ENCODE measurements at regions not wholly inside any gene's neighbourhood (a gene's known extent, or its start where the extent isn't known, plus 50 kb on each side); places are given as distances from the start of the nearest gene placed in this dataset.
"Not testable (repeated sequence)": the region's sequence is repeated elsewhere in the genome, so short reads cannot be mapped to it uniquely, and the experiment has no call there.

- no peaks in the 10 kb centered on the region for H3K9me3 ChIP-seq
- H3K27ac ChIP-seq: peak overlapping the region in 2 of 4 donors; percentile 16 to 74
- TF ChIP-seq, protein P1, sequence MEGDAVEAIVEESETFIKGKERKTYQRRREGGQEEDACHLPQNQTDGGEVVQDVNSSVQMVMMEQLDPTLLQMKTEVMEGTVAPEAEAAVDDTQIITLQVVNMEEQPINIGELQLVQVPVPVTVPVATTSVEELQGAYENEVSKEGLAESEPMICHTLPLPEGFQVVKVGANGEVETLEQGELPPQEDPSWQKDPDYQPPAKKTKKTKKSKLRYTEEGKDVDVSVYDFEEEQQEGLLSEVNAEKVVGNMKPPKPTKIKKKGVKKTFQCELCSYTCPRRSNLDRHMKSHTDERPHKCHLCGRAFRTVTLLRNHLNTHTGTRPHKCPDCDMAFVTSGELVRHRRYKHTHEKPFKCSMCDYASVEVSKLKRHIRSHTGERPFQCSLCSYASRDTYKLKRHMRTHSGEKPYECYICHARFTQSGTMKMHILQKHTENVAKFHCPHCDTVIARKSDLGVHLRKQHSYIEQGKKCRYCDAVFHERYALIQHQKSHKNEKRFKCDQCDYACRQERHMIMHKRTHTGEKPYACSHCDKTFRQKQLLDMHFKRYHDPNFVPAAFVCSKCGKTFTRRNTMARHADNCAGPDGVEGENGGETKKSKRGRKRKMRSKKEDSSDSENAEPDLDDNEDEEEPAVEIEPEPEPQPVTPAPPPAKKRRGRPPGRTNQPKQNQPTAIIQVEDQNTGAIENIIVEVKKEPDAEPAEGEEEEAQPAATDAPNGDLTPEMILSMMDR (IDR thresholded peaks at IDR 0.05): no peak
- TF ChIP-seq EP300 (IDR thresholded peaks at IDR 0.05; ENCODE audit: low read depth) (no peak), POLR2A (IDR thresholded peaks at IDR 0.05) (no peak), POLR2AphosphoS5 (IDR thresholded peaks at IDR 0.05) (no peak)
- no peak for DNase-seq
- no peaks in the 10 kb centered on the region for H3K27me3 ChIP-seq
- H3K4me3 ChIP-seq: no peak overlapping the region
- intact Hi-C loops (cut with DNase I; ENCODE audit: low total_unique reads) (no loop called here), in situ Hi-C loops (cut with MboI; ENCODE audit: low pct_ligation_motif_present in 1 of 4, low pct_unique_long_range_greater_than_20kb in 1 of 4, low sequenced_read_pairs in 3 of 4) (no loop called here)
- H3K36me3 ChIP-seq: no peaks in the 10 kb centered on the region
- 47% methylated on average over 2 of the region's 2 CpGs; no CpG with 5 or more reads in 1 of the 2 donors for WGBS, 2 donors (ENCODE audit: low coverage in 1 of 2)
- H3K4me1 ChIP-seq: peaks cover 0 to 7% (median 1%) of the 10 kb centered on the region in 4 donors
These were observed 152.3 kb upstream of the LRRN1 start for GRCh38 chr3:3646934-3647333.

- H3K27me3 ChIP-seq; H3K9me3 ChIP-seq; H3K36me3 ChIP-seq; H3K4me3 ChIP-seq; in situ Hi-C loops (cut with MboI; ENCODE audit: low pct_ligation_motif_present in 1 of 4, low pct_unique_long_range_greater_than_20kb in 1 of 4, low sequenced_read_pairs in 3 of 4); H3K4me1 ChIP-seq; intact Hi-C loops (cut with DNase I; ENCODE audit: low total_unique reads): not testable (repeated sequence)
- H3K27ac ChIP-seq: peak overlapping the region in 2 of 4 donors; percentile 43 to 74
- WGBS, 2 donors (ENCODE audit: low coverage in 1 of 2): 56 to 78% methylated on average over 10 to 13 of the region's 13 CpGs
- DNase-seq: peak; percentile 13
These were observed 153.0 kb upstream of the LRRN1 start for GRCh38 chr3:3646103-3646844.

- no peak for TF ChIP-seq POLR2AphosphoS5 (IDR thresholded peaks at IDR 0.05)
- Histone ChIP-seq H3K36me3 (no peaks in the 10 kb centered on the region), H3K4me3 (no peak overlapping the region), H3K9me3 (no peaks in the 10 kb centered on the region), H3K27me3 (no peaks in the 10 kb centered on the region), H3K4me1 (peaks cover 0 to 7% (median 1%) of the 10 kb centered on the region in 4 donors), H3K27ac (no peak overlapping the region)
- no peak for DNase-seq
- intact Hi-C loops (cut with DNase I; ENCODE audit: low total_unique reads): no loop called here
- in situ Hi-C loops (cut with MboI; ENCODE audit: low pct_ligation_motif_present in 1 of 4, low pct_unique_long_range_greater_than_20kb in 1 of 4, low sequenced_read_pairs in 3 of 4): no loop called here
- 72 to 100% methylated on average over 2 to 5 of the region's 5 CpGs for WGBS, 2 donors (ENCODE audit: low coverage in 1 of 2)
These were observed 157.3 kb upstream of the LRRN1 start for GRCh38 chr3:3641877-3642455.

- in situ Hi-C loops (cut with MboI; ENCODE audit: low pct_ligation_motif_present in 1 of 4, low pct_unique_long_range_greater_than_20kb in 1 of 4, low sequenced_read_pairs in 3 of 4) (no loop called here), intact Hi-C loops (cut with DNase I; ENCODE audit: low total_unique reads) (no loop called here)
- Histone ChIP-seq H3K36me3 (no peaks in the 10 kb centered on the region), H3K4me1 (no peaks in the 10 kb centered on the region), H3K27ac (no peak overlapping the region), H3K9me3 (no peaks in the 10 kb centered on the region), H3K27me3 (no peaks in the 10 kb centered on the region), H3K4me3 (no peak overlapping the region)
- no peak for DNase-seq
- TF ChIP-seq POLR2A (IDR thresholded peaks at IDR 0.05) (no peak), EP300 (IDR thresholded peaks at IDR 0.05; ENCODE audit: low read depth) (no peak), POLR2AphosphoS5 (IDR thresholded peaks at IDR 0.05) (no peak)
- TF ChIP-seq, protein P1 (IDR thresholded peaks at IDR 0.05): no peak
- 88 to 89% methylated on average over 2 of the region's 2 CpGs for whole genome bisulfite sequencing, 2 donors (ENCODE audit: low coverage in 1 of 2)
These were observed 160.2 kb upstream of the LRRN1 start for GRCh38 chr3:3639078-3639477.

DNA sequence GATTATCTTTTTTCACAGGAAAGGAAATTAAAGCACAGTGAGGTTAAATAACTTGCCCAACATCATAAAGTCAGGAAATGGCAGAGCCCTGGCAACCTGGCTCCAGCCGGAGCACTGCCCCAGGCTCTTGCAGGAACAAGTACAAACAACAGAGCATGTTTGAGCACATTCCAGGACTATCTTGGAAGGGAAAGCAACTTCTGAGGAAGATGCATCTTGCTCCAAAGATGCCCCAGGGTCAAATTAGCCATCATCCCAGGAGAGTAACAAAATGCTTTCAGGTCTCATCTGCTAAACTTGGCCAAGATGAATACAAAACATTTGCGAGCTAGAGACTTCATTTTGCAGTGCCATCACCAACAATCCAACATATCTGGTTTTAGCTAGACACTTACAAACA is 162.4 kb upstream of the LRRN1 start:
- Histone ChIP-seq H3K36me3 (no peaks in the 10 kb centered on the region), H3K27ac (no peak overlapping the region), H3K9me3 (no peaks in the 10 kb centered on the region), H3K4me3 (no peak overlapping the region), H3K27me3 (no peaks in the 10 kb centered on the region), H3K4me1 (no peaks in the 10 kb centered on the region)
- intact Hi-C loops (cut with DNase I; ENCODE audit: low total_unique reads): no loop called here
- TF ChIP-seq POLR2A (IDR thresholded peaks at IDR 0.05): no peak
- TF ChIP-seq, protein P1 (IDR thresholded peaks at IDR 0.05): no peak
- no peak for DNase-seq
- 84 to 88% methylated on average over 1 to 2 of the region's 2 CpGs for WGBS, 2 donors (ENCODE audit: low coverage in 1 of 2)
- in situ Hi-C loops (cut with MboI; ENCODE audit: low pct_ligation_motif_present in 1 of 4, low pct_unique_long_range_greater_than_20kb in 1 of 4, low sequenced_read_pairs in 3 of 4): no loop called here

All from transverse colon (tissue), 4 donors.